ENCODE measurements at regions not wholly inside any gene's neighbourhood (a gene's known extent, or its start where the extent isn't known, plus 50 kb on each side); places are given as distances from the start of the nearest gene placed in this dataset.
"Not testable (repeated sequence)": the region's sequence is repeated elsewhere in the genome, so short reads cannot be mapped to it uniquely, and the experiment has no call there.

DNA sequence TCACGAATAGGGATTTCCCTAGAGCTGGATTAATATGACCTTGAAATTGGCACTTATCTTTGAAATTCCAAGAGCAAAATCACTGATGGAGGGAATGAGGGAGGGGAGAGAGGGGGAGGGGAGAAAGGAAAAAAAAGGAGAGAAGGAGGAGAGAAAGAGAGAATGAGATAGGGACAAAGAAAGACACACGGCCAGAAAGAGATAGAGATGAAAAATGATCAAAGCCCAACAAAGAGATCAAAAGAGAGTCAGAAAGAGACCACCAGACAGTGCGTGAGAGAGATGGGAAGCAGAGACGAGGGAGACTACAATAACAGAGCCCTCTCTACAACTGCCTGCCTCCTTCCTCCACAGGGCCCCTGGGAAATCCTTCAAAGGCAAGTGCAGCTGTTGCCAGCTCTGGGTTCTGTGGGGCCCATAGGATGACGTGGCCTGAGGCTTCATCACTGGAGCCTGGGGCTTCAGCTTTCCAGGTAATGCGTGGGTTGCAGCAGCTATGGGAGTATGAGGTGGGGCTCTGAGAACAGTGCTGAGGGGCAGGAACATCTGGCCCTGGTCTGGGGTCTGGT, 58.3 kb upstream of the SHB start:
- H3K4me1 ChIP-seq (ENCODE audit: control insufficient read depth, insufficient read depth, low read length), result no peaks in the 10 kb centered on the region
- H3K9ac ChIP-seq (ENCODE audit: low read depth, low read length), result no peak overlapping the region
- H3K27me3 ChIP-seq (ENCODE audit: control insufficient read depth, insufficient read depth, low read length), result peaks cover 6% of the 10 kb centered on the region
- H3K4me3 ChIP-seq (ENCODE audit: low read depth, low read length), result no peak overlapping the region
- H3K9me3 ChIP-seq (ENCODE audit: control insufficient read depth, insufficient read depth, low read length), result no peaks in the 10 kb centered on the region
- no peaks in the 10 kb centered on the region for H3K36me3 ChIP-seq (ENCODE audit: control insufficient read depth, insufficient read depth, low read length)

GRCh38 chr9:38126730-38127129, 57.7 kb upstream of the SHB start:
- no peak overlapping the region for H3K9ac ChIP-seq (ENCODE audit: low read depth, low read length)
- peaks cover 3% of the 10 kb centered on the region for H3K27me3 ChIP-seq (ENCODE audit: control insufficient read depth, insufficient read depth, low read length)
- no peaks in the 10 kb centered on the region for H3K36me3 ChIP-seq (ENCODE audit: control insufficient read depth, insufficient read depth, low read length)
- H3K4me3 ChIP-seq (ENCODE audit: low read depth, low read length), result no peak overlapping the region
- H3K9me3 ChIP-seq (ENCODE audit: control insufficient read depth, insufficient read depth, low read length), result no peaks in the 10 kb centered on the region
- H3K4me1 ChIP-seq (ENCODE audit: control insufficient read depth, insufficient read depth, low read length), result no peaks in the 10 kb centered on the region

GRCh38 chr9:38125889-38126288, 56.9 kb upstream of the SHB start:
- H3K27me3 ChIP-seq (ENCODE audit: control insufficient read depth, insufficient read depth, low read length), result peaks cover 3% of the 10 kb centered on the region
- no peak overlapping the region for H3K4me3 ChIP-seq (ENCODE audit: low read depth, low read length)
- H3K9me3 ChIP-seq (ENCODE audit: control insufficient read depth, insufficient read depth, low read length), result no peaks in the 10 kb centered on the region
- H3K9ac ChIP-seq (ENCODE audit: low read depth, low read length), result no peak overlapping the region
- H3K4me1 ChIP-seq (ENCODE audit: control insufficient read depth, insufficient read depth, low read length), result no peaks in the 10 kb centered on the region
- H3K36me3 ChIP-seq (ENCODE audit: control insufficient read depth, insufficient read depth, low read length), result no peaks in the 10 kb centered on the region

DNA sequence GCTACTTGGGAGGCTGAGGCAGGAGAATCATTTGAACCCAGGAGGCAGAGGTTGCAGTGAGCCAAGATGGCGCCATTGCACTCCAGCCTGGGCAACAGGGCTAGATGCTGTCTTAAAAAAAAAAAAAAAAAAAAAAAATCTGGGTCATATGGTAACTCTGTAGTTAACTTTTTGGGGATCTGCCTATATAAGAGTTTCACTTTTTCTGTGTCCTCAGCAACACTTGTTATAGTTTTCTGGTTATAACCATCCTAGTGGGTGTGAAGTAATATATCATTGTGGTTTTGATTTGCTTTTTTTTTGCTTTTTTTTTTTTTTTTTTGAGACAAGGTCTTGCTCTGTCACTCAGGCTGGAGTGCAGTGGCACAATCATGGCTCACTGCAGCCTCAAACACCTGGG, 54.3 kb upstream of the SHB start:
- not testable (repeated sequence) for H3K27me3 ChIP-seq (ENCODE audit: control insufficient read depth, insufficient read depth, low read length); H3K9me3 ChIP-seq (ENCODE audit: control insufficient read depth, insufficient read depth, low read length); H3K9ac ChIP-seq (ENCODE audit: low read depth, low read length); H3K4me3 ChIP-seq (ENCODE audit: low read depth, low read length); H3K36me3 ChIP-seq (ENCODE audit: control insufficient read depth, insufficient read depth, low read length); H3K4me1 ChIP-seq (ENCODE audit: control insufficient read depth, insufficient read depth, low read length)

DNA sequence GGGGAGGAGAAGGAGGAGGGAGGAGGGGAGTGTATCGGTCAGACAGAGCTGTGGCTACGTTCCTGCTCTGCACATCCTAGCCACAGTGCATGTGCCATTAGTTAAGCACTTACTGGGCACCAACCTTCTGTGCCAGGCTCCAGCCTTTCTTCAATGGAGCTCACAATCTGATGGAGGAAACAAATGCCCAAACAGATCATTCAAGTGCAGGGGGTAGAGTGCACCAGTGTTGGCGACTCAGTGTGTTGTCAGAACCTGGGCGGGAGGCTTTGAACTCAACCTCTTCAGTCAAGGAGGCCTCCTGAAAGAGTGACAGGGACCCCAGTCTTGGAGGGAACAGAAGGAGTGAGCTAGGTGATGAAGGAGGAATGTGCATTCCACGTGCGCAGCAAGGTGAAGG, 51.9 kb upstream of the SHB start:
- H3K4me3 ChIP-seq (ENCODE audit: low read depth, low read length), result no peak overlapping the region
- no peaks in the 10 kb centered on the region for H3K9me3 ChIP-seq (ENCODE audit: control insufficient read depth, insufficient read depth, low read length)
- peaks cover 3% of the 10 kb centered on the region for H3K27me3 ChIP-seq (ENCODE audit: control insufficient read depth, insufficient read depth, low read length)
- H3K9ac ChIP-seq (ENCODE audit: low read depth, low read length), result no peak overlapping the region
- no peaks in the 10 kb centered on the region for H3K36me3 ChIP-seq (ENCODE audit: control insufficient read depth, insufficient read depth, low read length)
- H3K4me1 ChIP-seq (ENCODE audit: control insufficient read depth, insufficient read depth, low read length), result no peaks in the 10 kb centered on the region

- Histone ChIP-seq H3K27me3 (ENCODE audit: control insufficient read depth, insufficient read depth, low read length) (no peaks in the 10 kb centered on the region), H3K4me3 (ENCODE audit: low read depth, low read length) (no peak overlapping the region), H3K36me3 (ENCODE audit: control insufficient read depth, insufficient read depth, low read length) (no peaks in the 10 kb centered on the region), H3K9ac (ENCODE audit: low read depth, low read length) (no peak overlapping the region), H3K4me1 (ENCODE audit: control insufficient read depth, insufficient read depth, low read length) (no peaks in the 10 kb centered on the region), H3K9me3 (ENCODE audit: control insufficient read depth, insufficient read depth, low read length) (no peaks in the 10 kb centered on the region)
Observed at GRCh38 chr9:38119560-38120236, 50.7 kb upstream of the SHB start.

- no peak overlapping the region for H3K9ac ChIP-seq (ENCODE audit: low read depth, low read length)
- H3K36me3 ChIP-seq (ENCODE audit: control insufficient read depth, insufficient read depth, low read length), result no peaks in the 10 kb centered on the region
- H3K4me1 ChIP-seq (ENCODE audit: control insufficient read depth, insufficient read depth, low read length), result no peaks in the 10 kb centered on the region
- H3K9me3 ChIP-seq (ENCODE audit: control insufficient read depth, insufficient read depth, low read length), result no peaks in the 10 kb centered on the region
- no peak overlapping the region for H3K4me3 ChIP-seq (ENCODE audit: low read depth, low read length)
- no peaks in the 10 kb centered on the region for H3K27me3 ChIP-seq (ENCODE audit: control insufficient read depth, insufficient read depth, low read length)
Observed at GRCh38 chr9:38118862-38119438, 49.9 kb upstream of the SHB start.
